ENCODE measurements at regions not wholly inside any gene's neighbourhood (a gene's known extent, or its start where the extent isn't known, plus 50 kb on each side); places are given as distances from the start of the nearest gene placed in this dataset.

GRCh38 chr12:76247992-76248391 lies 100.2 kb downstream of the BBS10 start:
- no peak overlapping the region for H2AK9ac ChIP-seq (replicated peaks; ENCODE audit: low read depth, low read length, poor library complexity)
- H2AFZ ChIP-seq (replicated peaks; ENCODE audit: low read length, poor library complexity), result no peak overlapping the region
- H3K18ac ChIP-seq (ENCODE audit: low read depth, low read length), result no peak overlapping the region
- H3K4me3 ChIP-seq (ENCODE audit: insufficient read depth, low read depth, low read length), result no peak overlapping the region
- H3K23ac ChIP-seq (ENCODE audit: low read depth, low read length), result no peak overlapping the region
- intact Hi-C loops (cut with micrococcal nuclease), result no loop called here
- H3K4ac ChIP-seq (ENCODE audit: low read depth, low read length), result no peak overlapping the region
- H3K4me2 ChIP-seq (ENCODE audit: low read depth, low read length), result no peak overlapping the region
- H2BK20ac ChIP-seq (ENCODE audit: low read depth, low read length), result no peak overlapping the region
- H4K5ac ChIP-seq (ENCODE audit: low read depth, low read length), result no peak overlapping the region
- no peak overlapping the region for H4K91ac ChIP-seq (ENCODE audit: insufficient read depth, low read depth, low read length)
- H4K8ac ChIP-seq (ENCODE audit: low read depth in 2 of 2, low read length in 2 of 2), result no peak overlapping the region
- no peak overlapping the region for H2BK120ac ChIP-seq (ENCODE audit: low read depth, low read length)
- peaks cover 8% of the 10 kb centered on the region; the same call in 1 of the 2 replicates for H3K9me1 ChIP-seq (ENCODE audit: insufficient read depth, low read length)
- no peaks in the 10 kb centered on the region for H3K9me3 ChIP-seq (ENCODE audit: control insufficient read depth, insufficient read depth, low read length)
- TF ChIP-seq FOS (IDR thresholded peaks at IDR 0.05; ENCODE audit: low read depth, low read length), result no peak
- TF ChIP-seq, protein P1, sequence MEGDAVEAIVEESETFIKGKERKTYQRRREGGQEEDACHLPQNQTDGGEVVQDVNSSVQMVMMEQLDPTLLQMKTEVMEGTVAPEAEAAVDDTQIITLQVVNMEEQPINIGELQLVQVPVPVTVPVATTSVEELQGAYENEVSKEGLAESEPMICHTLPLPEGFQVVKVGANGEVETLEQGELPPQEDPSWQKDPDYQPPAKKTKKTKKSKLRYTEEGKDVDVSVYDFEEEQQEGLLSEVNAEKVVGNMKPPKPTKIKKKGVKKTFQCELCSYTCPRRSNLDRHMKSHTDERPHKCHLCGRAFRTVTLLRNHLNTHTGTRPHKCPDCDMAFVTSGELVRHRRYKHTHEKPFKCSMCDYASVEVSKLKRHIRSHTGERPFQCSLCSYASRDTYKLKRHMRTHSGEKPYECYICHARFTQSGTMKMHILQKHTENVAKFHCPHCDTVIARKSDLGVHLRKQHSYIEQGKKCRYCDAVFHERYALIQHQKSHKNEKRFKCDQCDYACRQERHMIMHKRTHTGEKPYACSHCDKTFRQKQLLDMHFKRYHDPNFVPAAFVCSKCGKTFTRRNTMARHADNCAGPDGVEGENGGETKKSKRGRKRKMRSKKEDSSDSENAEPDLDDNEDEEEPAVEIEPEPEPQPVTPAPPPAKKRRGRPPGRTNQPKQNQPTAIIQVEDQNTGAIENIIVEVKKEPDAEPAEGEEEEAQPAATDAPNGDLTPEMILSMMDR (conservative IDR thresholded peaks at IDR 0.05; ENCODE audit: low read depth, low read length), result no peak
- TF ChIP-seq RFX5 (IDR thresholded peaks at IDR 0.05; ENCODE audit: low read depth, low read length), result no peak
- no peak for TF ChIP-seq MAFK (IDR thresholded peaks at IDR 0.05; ENCODE audit: low read depth, low read length)
- TF ChIP-seq NFE2L2 (IDR thresholded peaks at IDR 0.05; ENCODE audit: low read depth, low read length), result no peak
- no peak for TF ChIP-seq SMC3 (IDR thresholded peaks at IDR 0.05; ENCODE audit: low read depth, low read length)
- no peak for TF ChIP-seq MXI1 (IDR thresholded peaks at IDR 0.05; ENCODE audit: borderline replicate concordance, low read depth, low read length)
- TF ChIP-seq RAD21 (IDR thresholded peaks at IDR 0.05; ENCODE audit: low read length), result no peak
- no peak overlapping the region for H3K9ac ChIP-seq (ENCODE audit: low read depth, low read length)
- no peaks in the 10 kb centered on the region for H3K4me1 ChIP-seq (ENCODE audit: control insufficient read depth, insufficient read depth, low read length)
- no CpG with 5 or more reads among the region's 1 CpG for WGBS, 2 experiments (ENCODE audit: extremely low coverage in 2 of 2, insufficient read length in 1 of 2)
- dilution Hi-C loops (cut with HindIII; ENCODE audit: low sequenced_read_pairs, unreplicated experiment), result no loop called here
- H3K27ac ChIP-seq (ENCODE audit: insufficient read depth, low read length), result no peak overlapping the region
- H2BK5ac ChIP-seq (ENCODE audit: low read depth, low read length, poor library complexity, severe bottlenecking), result no peak overlapping the region
- in situ Hi-C loops (cut with MboI; ENCODE audit: low sequenced_read_pairs), result no loop called here
- no TSS peak for BruUV-seq (replicated peaks)
- no peak overlapping the region for H3K56ac ChIP-seq (ENCODE audit: extremely low read depth, insufficient read depth, low read length)
- DNase-seq, result no peak
- no peaks in the 10 kb centered on the region for H4K20me1 ChIP-seq (ENCODE audit: insufficient read depth, low read length)
- H3K79me1 ChIP-seq (ENCODE audit: low read depth in 1 of 2, low read length in 2 of 2), result no peaks in the 10 kb centered on the region
- no peaks in the 10 kb centered on the region for H3K27me3 ChIP-seq (ENCODE audit: control insufficient read depth, insufficient read depth, low read length)
- no peak overlapping the region for H2BK15ac ChIP-seq (ENCODE audit: low read depth, low read length)
- H2AK5ac ChIP-seq (ENCODE audit: low read depth, low read length), result no peak overlapping the region
- CTCF ChIA-PET, result interaction anchor here (0.6 kb wide), 1 partner anchor 88 kb away, joined by 3 read pairs; no protein-coding TSS in a partner anchor
- POLR2A ChIA-PET (ENCODE audit: unreplicated experiment), result no interaction called here
- H3K14ac ChIP-seq (replicated peaks; ENCODE audit: low read depth, low read length), result no peak overlapping the region
- no peak for ATAC-seq (ENCODE audit: low read depth)
- H3K36me3 ChIP-seq (ENCODE audit: control insufficient read depth, insufficient read depth, low read length), result no peaks in the 10 kb centered on the region
